HL-60 (cell line): ENCODE measurements at regions not wholly inside any gene's neighbourhood (a gene's known extent, or its start where the extent isn't known, plus 50 kb on each side); places are given as distances from the start of the nearest gene placed in this dataset.

ENCODE experiments used
- CTCF ChIP-seq: IDR thresholded peaks from one replicate; pipeline ENCODE4 v1.5.1; 2011; ENCODE audit warnings: low read length, control low read depth, inconsistent platforms; ENCODE audit not compliant: insufficient read depth
- POLR2AphosphoS5 ChIP-seq: IDR thresholded peaks from 2 replicates; pipeline ENCODE4 v1.6.1; 2012; ENCODE audit warnings: low read depth

GRCh38 chr20:17168026-17168612 lies 58.7 kb upstream of the PCSK2 start:
- no peak for TF ChIP-seq CTCF
- no peak for TF ChIP-seq POLR2AphosphoS5
